B cell (primary cell): ENCODE measurements at regions not wholly inside any gene's neighbourhood (a gene's known extent, or its start where the extent isn't known, plus 50 kb on each side); places are given as distances from the start of the nearest gene placed in this dataset.

Experiments used
- EZH2 ChIP-seq: IDR thresholded peaks from 2 replicates; pipeline ENCODE4 v1.6.1; 2012; ENCODE audit warnings: borderline replicate concordance, low read depth, mild to moderate bottlenecking, moderate library complexity, low read length; ENCODE audit not compliant: insufficient read depth, poor library complexity, severe bottlenecking
- TF ChIP-seq, protein P1 (sequence below): fragments of 200-600 bp; IDR thresholded peaks from one replicate; pipeline ENCODE4 v1.8.0; 2022; ENCODE audit warnings: antibody characterized with exemption, mild to moderate bottlenecking

DNA sequence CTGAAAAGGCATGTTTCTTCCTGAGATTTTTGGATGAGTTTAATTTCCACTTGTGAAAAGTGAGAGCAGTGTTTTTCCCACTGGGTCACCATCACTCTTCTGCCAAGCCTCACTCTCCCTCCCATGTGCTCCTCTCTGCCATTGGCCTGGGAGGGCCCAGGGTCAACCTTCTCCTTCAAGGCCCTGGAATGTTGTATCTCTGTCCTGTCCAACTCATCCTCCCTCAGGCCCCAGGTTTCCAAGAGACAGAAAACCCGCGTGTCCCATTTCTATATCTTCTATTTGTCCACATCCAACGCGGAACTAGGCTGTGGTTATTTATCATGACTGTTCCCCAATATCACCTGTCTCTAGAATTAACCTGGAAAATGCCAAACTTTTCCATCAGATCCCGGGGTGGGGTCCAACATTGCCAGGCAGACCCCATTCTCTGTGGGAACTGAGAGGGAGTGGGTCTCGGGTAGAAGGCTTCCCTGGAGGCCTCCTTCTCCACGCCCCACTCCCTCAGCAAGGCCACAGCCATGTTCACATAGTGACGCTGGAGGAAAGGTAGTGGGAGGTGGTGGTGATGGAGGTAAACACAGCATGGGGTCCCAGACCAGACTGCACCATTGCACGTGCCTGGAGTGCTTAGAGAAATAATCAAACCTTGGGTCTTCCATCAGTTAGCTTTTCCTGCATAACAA lies 173.5 kb downstream of the SCP2D1 start:
- TF ChIP-seq, protein P1, sequence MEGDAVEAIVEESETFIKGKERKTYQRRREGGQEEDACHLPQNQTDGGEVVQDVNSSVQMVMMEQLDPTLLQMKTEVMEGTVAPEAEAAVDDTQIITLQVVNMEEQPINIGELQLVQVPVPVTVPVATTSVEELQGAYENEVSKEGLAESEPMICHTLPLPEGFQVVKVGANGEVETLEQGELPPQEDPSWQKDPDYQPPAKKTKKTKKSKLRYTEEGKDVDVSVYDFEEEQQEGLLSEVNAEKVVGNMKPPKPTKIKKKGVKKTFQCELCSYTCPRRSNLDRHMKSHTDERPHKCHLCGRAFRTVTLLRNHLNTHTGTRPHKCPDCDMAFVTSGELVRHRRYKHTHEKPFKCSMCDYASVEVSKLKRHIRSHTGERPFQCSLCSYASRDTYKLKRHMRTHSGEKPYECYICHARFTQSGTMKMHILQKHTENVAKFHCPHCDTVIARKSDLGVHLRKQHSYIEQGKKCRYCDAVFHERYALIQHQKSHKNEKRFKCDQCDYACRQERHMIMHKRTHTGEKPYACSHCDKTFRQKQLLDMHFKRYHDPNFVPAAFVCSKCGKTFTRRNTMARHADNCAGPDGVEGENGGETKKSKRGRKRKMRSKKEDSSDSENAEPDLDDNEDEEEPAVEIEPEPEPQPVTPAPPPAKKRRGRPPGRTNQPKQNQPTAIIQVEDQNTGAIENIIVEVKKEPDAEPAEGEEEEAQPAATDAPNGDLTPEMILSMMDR = no peak
- no peak for TF ChIP-seq EZH2
